Aorta (tissue), 5 donors: ENCODE measurements at regions not wholly inside any gene's neighbourhood (a gene's known extent, or its start where the extent isn't known, plus 50 kb on each side); places are given as distances from the start of the nearest gene placed in this dataset.

Experiments
- ATAC-seq: fragments of 200-7000 bp; cut with Tn5 transposase; one replicate; pipeline ENCODE4 v1.9.1; 2022; ENCODE audit warnings: moderate library complexity; ENCODE audit not compliant: low FRiP score
- DNase-seq, 2 donors: peaks; one replicate each; pipeline ENCODE4 v3.0.0-alpha.2; 2020
- H3K27ac ChIP-seq, 2 donors: one replicate each; pipeline ENCODE4 v1.5.1; 2013; ENCODE audit warnings: low read length in 2 of 2, mild to moderate bottlenecking in 2 of 2, moderate library complexity in 2 of 2, control low read depth in 1 of 2, inconsistent platforms in 1 of 2, low read depth in 1 of 2
- H3K27me3 ChIP-seq, 2 donors: one replicate each; pipeline ENCODE4 v1.6.1; 2013; ENCODE audit warnings: control low read depth in 1 of 2, low read length in 1 of 2, mild to moderate bottlenecking in 1 of 2, moderate library complexity in 1 of 2; ENCODE audit not compliant: insufficient read depth in 2 of 2, control insufficient read depth in 1 of 2
- H3K36me3 ChIP-seq, 2 donors: one replicate each; pipeline ENCODE4 v1.6.1; 2013; ENCODE audit warnings: control low read depth in 1 of 2, low read length in 1 of 2, mild to moderate bottlenecking in 1 of 2; ENCODE audit not compliant: insufficient read depth in 2 of 2, control insufficient read depth in 1 of 2
- H3K4me1 ChIP-seq, 2 donors: one replicate each; pipeline ENCODE4 v1.6.1; 2013; ENCODE audit warnings: low read length in 2 of 2, control low read depth in 1 of 2, mild to moderate bottlenecking in 1 of 2, moderate library complexity in 1 of 2; ENCODE audit not compliant: insufficient read depth in 2 of 2, control insufficient read depth in 1 of 2
- H3K4me3 ChIP-seq, 2 donors: one replicate each; pipeline ENCODE4 v1.5.1; 2013; ENCODE audit warnings: low read length in 2 of 2, control low read depth in 1 of 2, mild to moderate bottlenecking in 1 of 2
- H3K9me3 ChIP-seq: one replicate; pipeline ENCODE4 v1.6.1; 2013; ENCODE audit warnings: mild to moderate bottlenecking, low read length; ENCODE audit not compliant: control insufficient read depth
- WGBS, 2 donors: extraction: QIAGEN DNeasy Blood & Tissue Kit; methylation state at CpG; one replicate each; pipeline ENCODE4 v1.1.7; 2013; 5-methylcytosine and 5-hydroxymethylcytosine counted together
- intact Hi-C, 2 donors: fragments of 100-400 bp; cut with DNase I; formaldehyde crosslinking; loops; one replicate each; pipeline versions ENCODE4 v1.14.2 to v1.15.0; 2022
- donor health status: healthy with polysubstance abuse.
- donor health status: Bipolar disorder and iron deficiency.
- donor health status: DM: no; HTN: no; CAD: no.
- donor health status: DM: no; HTN: no; CAD: no.
- donor health status: DM: yes; HTN: yes; CAD: no.

GRCh38 chr6:153574231-153574630 lies 443.1 kb upstream of the RGS17 start:
- ATAC-seq (no peak), DNase-seq (no peak)
- Histone ChIP-seq H3K27me3 (no peaks in the 10 kb centered on the region), H3K27ac (no peak overlapping the region), H3K4me1 (no peaks in the 10 kb centered on the region), H3K36me3 (no peaks in the 10 kb centered on the region), H3K4me3 (no peak overlapping the region), H3K9me3 (no peaks in the 10 kb centered on the region)
- intact Hi-C loops, result no loop called here
- WGBS, 2 donors, result 73 to 75% methylated on average over 2 of the region's 2 CpGs

DNA sequence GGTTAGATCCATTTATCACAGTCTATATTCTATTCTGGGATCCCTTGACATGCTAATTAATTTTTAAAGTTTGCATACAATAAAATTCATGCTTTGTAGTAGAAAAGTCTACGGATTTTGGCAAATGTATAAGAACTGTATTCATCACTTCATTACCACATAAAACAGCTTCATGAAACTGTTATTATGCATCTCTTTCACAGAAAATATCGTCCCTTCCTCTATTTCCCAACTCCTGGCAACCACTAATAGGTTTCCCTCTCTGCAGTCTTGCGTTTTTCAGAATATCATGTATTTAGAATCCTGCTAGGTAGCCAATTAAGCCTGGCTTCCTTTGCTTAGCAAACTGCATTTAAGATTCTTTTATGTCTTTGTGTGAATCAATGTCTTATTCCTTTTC lies 441.3 kb upstream of the RGS17 start:
- Histone ChIP-seq H3K4me3 (no peak overlapping the region), H3K27ac (no peak overlapping the region), H3K36me3 (no peaks in the 10 kb centered on the region), H3K9me3 (no peaks in the 10 kb centered on the region), H3K4me1 (no peaks in the 10 kb centered on the region), H3K27me3 (no peaks in the 10 kb centered on the region)
- DNase-seq (no peak), ATAC-seq (no peak)
- 93% methylated on average over 3 of the region's 3 CpGs for WGBS, 2 donors
- intact Hi-C loops, result no loop called here

GRCh38 chr6:153568628-153569027 lies 437.5 kb upstream of the RGS17 start:
- intact Hi-C loops, result loop anchor here in 1 of 2 donors (10.0 kb wide), 2 partner anchors 206 to 334 kb away; no protein-coding TSS in a partner anchor
- H3K9me3 ChIP-seq, result no peaks in the 10 kb centered on the region
- ATAC-seq, result no peak

DNA sequence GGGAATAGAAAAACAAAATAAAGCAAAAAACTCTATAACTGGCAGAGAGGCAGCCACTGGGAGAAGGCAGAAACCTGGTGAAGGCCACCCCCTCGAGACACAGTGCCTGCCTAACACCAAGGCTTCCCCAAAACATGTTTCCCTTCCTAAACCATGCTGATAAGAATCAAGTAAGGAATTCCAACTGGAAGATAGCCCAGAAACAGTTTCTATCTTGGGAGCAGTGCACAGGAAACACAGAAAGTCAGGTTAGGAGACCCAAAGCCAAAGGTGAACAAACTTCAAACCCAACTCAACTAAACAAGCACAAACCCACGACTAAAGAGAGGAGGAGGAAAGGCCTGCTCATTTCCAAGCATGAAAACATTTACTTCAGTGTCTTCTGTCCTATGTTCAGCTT lies 433.7 kb upstream of the RGS17 start:
- H3K9me3 ChIP-seq, result no peaks in the 10 kb centered on the region
- WGBS, 2 donors, result 1 to 3% methylated on average over 2 of the region's 2 CpGs
- no peak for ATAC-seq

More at GRCh38 chr6:153568628-153569027, 437.5 kb upstream of the RGS17 start:
- 22 to 26% methylated on average over 1 of the region's 1 CpG for WGBS, 2 donors
- H3K4me1 ChIP-seq, result peaks cover 1 to 5% of the 10 kb centered on the region in 2 donors
- H3K4me3 ChIP-seq, result no peak overlapping the region
- no peak for DNase-seq
- H3K27ac ChIP-seq, result no peak overlapping the region
- no peaks in the 10 kb centered on the region for H3K27me3 ChIP-seq
- H3K36me3 ChIP-seq, result no peaks in the 10 kb centered on the region

GRCh38 chr6:153563001-153563400 lies 431.9 kb upstream of the RGS17 start:
- Histone ChIP-seq H3K9me3 (no peaks in the 10 kb centered on the region), H3K36me3 (no peaks in the 10 kb centered on the region), H3K4me1 (peaks cover 1 to 5% of the 10 kb centered on the region in 2 donors), H3K27me3 (no peaks in the 10 kb centered on the region), H3K27ac (no peak overlapping the region), H3K4me3 (no peak overlapping the region)
- 98% methylated on average over 5 of the region's 5 CpGs for whole genome bisulfite sequencing, 2 donors
- DNase-seq (no peak), ATAC-seq (no peak)
- intact Hi-C loops, result loop anchor here in 1 of 2 donors (10.0 kb wide), 2 partner anchors 212 to 328 kb away; no protein-coding TSS in a partner anchor

More for the DNA sequence above, 433.7 kb upstream of the RGS17 start:
- intact Hi-C loops, result loop anchor here in 1 of 2 donors (10.0 kb wide), 2 partner anchors 210 to 330 kb away; no protein-coding TSS in a partner anchor
- H3K4me3 ChIP-seq, result no peak overlapping the region
- no peaks in the 10 kb centered on the region for H3K36me3 ChIP-seq
- peak in 1 of 2 donors; percentile 47 for DNase-seq
- H3K27me3 ChIP-seq, result no peaks in the 10 kb centered on the region
- peaks cover 1 to 5% of the 10 kb centered on the region in 2 donors for H3K4me1 ChIP-seq
- H3K27ac ChIP-seq, result peak overlapping the region; percentile 55 to 59

- intact Hi-C loops, result no loop called here
- Histone ChIP-seq H3K27ac (no peak overlapping the region), H3K36me3 (no peaks in the 10 kb centered on the region), H3K4me3 (no peak overlapping the region), H3K9me3 (no peaks in the 10 kb centered on the region), H3K4me1 (peaks cover 0 to 3% of the 10 kb centered on the region in 2 donors), H3K27me3 (no peaks in the 10 kb centered on the region)
- WGBS, 2 donors, result 91 to 95% methylated on average over 1 of the region's 1 CpG
- DNase-seq, result no peak
- ATAC-seq, result no peak
Observed at GRCh38 chr6:153553627-153554026, 422.5 kb upstream of the RGS17 start.

- Histone ChIP-seq H3K36me3 (no peaks in the 10 kb centered on the region), H3K4me3 (no peak overlapping the region), H3K27me3 (no peaks in the 10 kb centered on the region), H3K4me1 (no peaks in the 10 kb centered on the region), H3K27ac (no peak overlapping the region), H3K9me3 (no peaks in the 10 kb centered on the region)
- intact Hi-C loops, result no loop called here
- ATAC-seq (no peak), DNase-seq (no peak)
- 81 to 85% methylated on average over 2 of the region's 2 CpGs for WGBS, 2 donors
Observed at GRCh38 chr6:153539602-153540001, 408.5 kb upstream of the RGS17 start.

- Histone ChIP-seq H3K36me3 (no peaks in the 10 kb centered on the region), H3K27ac (no peak overlapping the region), H3K27me3 (no peaks in the 10 kb centered on the region), H3K9me3 (no peaks in the 10 kb centered on the region), H3K4me3 (no peak overlapping the region), H3K4me1 (no peaks in the 10 kb centered on the region)
- intact Hi-C loops, result no loop called here
- 60 to 66% methylated on average over 1 of the region's 1 CpG for WGBS, 2 donors
- DNase-seq (no peak), ATAC-seq (no peak)
Observed at GRCh38 chr6:153538491-153538890, 407.4 kb upstream of the RGS17 start.

GRCh38 chr6:153537422-153537821 lies 406.3 kb upstream of the RGS17 start:
- WGBS, 2 donors, result 85 to 89% methylated on average over 1 of the region's 1 CpG
- H3K36me3 ChIP-seq, result no peaks in the 10 kb centered on the region
- H3K27me3 ChIP-seq, result no peaks in the 10 kb centered on the region
- H3K4me3 ChIP-seq, result no peak overlapping the region
- ATAC-seq (no peak), DNase-seq (no peak)
- no peaks in the 10 kb centered on the region for H3K4me1 ChIP-seq
- no peak overlapping the region for H3K27ac ChIP-seq
- intact Hi-C loops, result no loop called here
- no peaks in the 10 kb centered on the region for H3K9me3 ChIP-seq
